WTC11 (cell line): ENCODE measurements at regions not wholly inside any gene's neighbourhood (a gene's known extent, or its start where the extent isn't known, plus 50 kb on each side); places are given as distances from the start of the nearest gene placed in this dataset.
"Not testable (repeated sequence)": the region's sequence is repeated elsewhere in the genome, so short reads cannot be mapped to it uniquely, and the experiment has no call there.

Experiments
- ATF2 ChIP-seq: sonication (generic); formaldehyde crosslinking; IDR thresholded peaks from 2 replicates; pipeline ENCODE4 v1.8.1; 2022; ENCODE audit warnings: low read depth, missing genetic modification reagents, borderline replicate concordance
- CBFB ChIP-seq: sonication (generic); formaldehyde crosslinking; IDR thresholded peaks from 2 replicates; pipeline ENCODE4 v1.8.1; 2022; ENCODE audit warnings: mild to moderate bottlenecking, low read depth, missing genetic modification reagents
- CREB1 ChIP-seq: sonication (generic); formaldehyde crosslinking; IDR thresholded peaks from 2 replicates; pipeline ENCODE4 v1.8.0; 2023; ENCODE audit warnings: mild to moderate bottlenecking, missing genetic modification reagents
- CTCF ChIP-seq: fragments of 200-600 bp; IDR thresholded peaks from 2 replicates; pipeline ENCODE4 v1.8.0; 2022; ENCODE audit warnings: antibody characterized with exemption
- ESRRA ChIP-seq: sonication (generic); formaldehyde crosslinking; IDR thresholded peaks from 2 replicates; pipeline ENCODE4 v1.8.1; 2022; ENCODE audit warnings: mild to moderate bottlenecking, missing genetic modification reagents, borderline replicate concordance
- FOXP1 ChIP-seq: sonication (generic); formaldehyde crosslinking; IDR thresholded peaks from 2 replicates; pipeline ENCODE4 v1.8.0; 2022; ENCODE audit warnings: missing genetic modification reagents, mild to moderate bottlenecking, moderate library complexity, borderline replicate concordance
- IRF1 ChIP-seq: sonication (generic); formaldehyde crosslinking; IDR thresholded peaks from 2 replicates; pipeline ENCODE4 v1.8.0; 2023; ENCODE audit warnings: missing genetic modification reagents
- JUN ChIP-seq: sonication (generic); formaldehyde crosslinking; IDR thresholded peaks from 2 replicates; pipeline ENCODE4 v1.8.0; 2023; ENCODE audit warnings: mild to moderate bottlenecking, missing genetic modification reagents
- MAX ChIP-seq: sonication (generic); formaldehyde crosslinking; IDR thresholded peaks from 2 replicates; pipeline ENCODE4 v1.8.0; 2022; ENCODE audit warnings: mild to moderate bottlenecking, missing genetic modification reagents
- STAT6 ChIP-seq: sonication (generic); formaldehyde crosslinking; conservative IDR thresholded peaks from 2 replicates; pipeline ENCODE4 v1.8.1; 2023; ENCODE audit warnings: mild to moderate bottlenecking, low read depth, missing genetic modification reagents, moderate library complexity
- ZNF416 ChIP-seq: fragments of 250-450 bp; sonication (Bioruptor Pico); IDR thresholded peaks from 2 replicates; pipeline ENCODE4 v1.9.0; 2021; ENCODE audit warnings: mild to moderate bottlenecking, inconsistent platforms

GRCh38 chr4:189731989-189732388, 208.7 kb upstream of the FRG1 start:
- not testable (repeated sequence) for TF ChIP-seq CTCF; IRF1 (CRISPR knock-in tag); ATF2 (CRISPR knock-in tag); JUN; MAX (CRISPR knock-in tag); ZNF416 (CRISPR knock-in tag); CREB1 (CRISPR knock-in tag); FOXP1 (CRISPR knock-in tag); CBFB (CRISPR knock-in tag); STAT6 (CRISPR knock-in tag); ESRRA (CRISPR knock-in tag)
